KMS-11 (cell line): ENCODE measurements at regions not wholly inside any gene's neighbourhood (a gene's known extent, or its start where the extent isn't known, plus 50 kb on each side); places are given as distances from the start of the nearest gene placed in this dataset.

ENCODE experiments used
- H2AFZ ChIP-seq: fragments of 200-600 bp; sonication (generic); 2 replicates; pipeline ENCODE4 v1.6.1; 2016; ENCODE audit warnings: antibody characterized with exemption, mixed run types, low read depth
- H3K27ac ChIP-seq: fragments of 200-600 bp; sonication (generic); 2 replicates; pipeline ENCODE4 v1.6.1; 2016; ENCODE audit warnings: mild to moderate bottlenecking, mixed run types
- H3K27me3 ChIP-seq: fragments of 200-600 bp; sonication (generic); 2 replicates; pipeline ENCODE4 v1.6.1; 2017; ENCODE audit warnings: mild to moderate bottlenecking, low read depth, mixed run types, moderate library complexity; ENCODE audit not compliant: insufficient read depth
- H3K36me3 ChIP-seq: fragments of 200-600 bp; sonication (generic); 2 replicates; pipeline ENCODE4 v1.6.1; 2017; ENCODE audit warnings: mild to moderate bottlenecking, mixed run types; ENCODE audit not compliant: insufficient read depth
- H3K4me1 ChIP-seq: fragments of 200-600 bp; sonication (generic); 2 replicates; pipeline ENCODE4 v1.6.1; 2016; ENCODE audit warnings: mild to moderate bottlenecking, low read depth, mixed run types; ENCODE audit not compliant: poor library complexity, severe bottlenecking
- H3K4me2 ChIP-seq: fragments of 200-600 bp; sonication (generic); 2 replicates; pipeline ENCODE4 v1.7.0; 2016; ENCODE audit warnings: mild to moderate bottlenecking, mixed run types
- H3K4me3 ChIP-seq: fragments of 200-600 bp; sonication (generic); IDR thresholded peaks from 2 replicates; pipeline ENCODE4 v1.6.1; 2017; ENCODE audit warnings: low read depth, low read length, mixed read lengths; ENCODE audit not compliant: insufficient read depth
- H3K79me2 ChIP-seq: fragments of 200-600 bp; sonication (generic); 2 replicates; pipeline ENCODE4 v1.6.1; 2016; ENCODE audit warnings: low read depth, mixed run types; ENCODE audit not compliant: insufficient read depth
- H3K9ac ChIP-seq: fragments of 200-600 bp; sonication (generic); 2 replicates; pipeline ENCODE4 v1.6.1; 2016; ENCODE audit warnings: mild to moderate bottlenecking, mixed run types
- H4K20me1 ChIP-seq: fragments of 200-600 bp; sonication (generic); 2 replicates; pipeline ENCODE4 v1.6.1; 2016; ENCODE audit warnings: mild to moderate bottlenecking, mixed run types; ENCODE audit not compliant: insufficient read depth
- TF ChIP-seq, protein P1 (sequence below): fragments of 200-600 bp; sonication (generic); conservative IDR thresholded peaks from 2 replicates; pipeline ENCODE4 v1.6.1; 2017; ENCODE audit warnings: low read depth, mild to moderate bottlenecking, antibody characterized with exemption, low read length, moderate library complexity, mixed read lengths

DNA sequence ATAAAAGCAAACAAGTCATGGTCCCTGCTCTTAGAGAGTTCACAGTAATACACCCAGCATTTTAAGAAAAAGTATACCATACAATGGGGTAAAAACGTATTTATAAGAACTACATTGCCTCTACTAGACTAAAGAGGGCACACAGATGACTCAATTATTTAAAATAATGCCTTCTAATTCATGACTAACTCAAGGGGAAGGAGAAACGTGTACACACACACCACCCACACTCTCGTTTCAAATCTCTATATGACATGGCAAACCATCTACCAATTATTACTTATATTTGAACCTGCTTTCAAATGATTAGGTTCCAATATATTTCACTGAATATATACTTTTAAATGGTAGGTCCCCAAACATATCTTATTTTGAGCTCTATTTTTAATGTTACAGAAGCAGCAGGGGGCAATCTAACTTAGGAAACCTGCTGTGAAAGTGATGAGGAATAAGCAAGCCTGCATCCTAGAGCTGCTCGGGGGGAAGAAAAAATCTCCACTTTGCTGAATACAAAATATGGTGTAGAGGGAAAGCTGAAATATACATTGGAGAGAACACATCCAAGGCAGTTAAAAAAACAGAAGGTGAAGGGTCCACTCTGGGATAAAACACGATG is 232.4 kb upstream of the PSMD7 start:
- Histone ChIP-seq H3K9ac (no peak overlapping the region), H3K27ac (no peak overlapping the region), H4K20me1 (no peaks in the 10 kb centered on the region), H3K4me3 (no peak overlapping the region), H3K36me3 (no peaks in the 10 kb centered on the region), H2AFZ (no peak overlapping the region), H3K79me2 (no peaks in the 10 kb centered on the region), H3K4me2 (no peak overlapping the region), H3K27me3 (no peaks in the 10 kb centered on the region), H3K4me1 (no peaks in the 10 kb centered on the region)
- TF ChIP-seq, protein P1, sequence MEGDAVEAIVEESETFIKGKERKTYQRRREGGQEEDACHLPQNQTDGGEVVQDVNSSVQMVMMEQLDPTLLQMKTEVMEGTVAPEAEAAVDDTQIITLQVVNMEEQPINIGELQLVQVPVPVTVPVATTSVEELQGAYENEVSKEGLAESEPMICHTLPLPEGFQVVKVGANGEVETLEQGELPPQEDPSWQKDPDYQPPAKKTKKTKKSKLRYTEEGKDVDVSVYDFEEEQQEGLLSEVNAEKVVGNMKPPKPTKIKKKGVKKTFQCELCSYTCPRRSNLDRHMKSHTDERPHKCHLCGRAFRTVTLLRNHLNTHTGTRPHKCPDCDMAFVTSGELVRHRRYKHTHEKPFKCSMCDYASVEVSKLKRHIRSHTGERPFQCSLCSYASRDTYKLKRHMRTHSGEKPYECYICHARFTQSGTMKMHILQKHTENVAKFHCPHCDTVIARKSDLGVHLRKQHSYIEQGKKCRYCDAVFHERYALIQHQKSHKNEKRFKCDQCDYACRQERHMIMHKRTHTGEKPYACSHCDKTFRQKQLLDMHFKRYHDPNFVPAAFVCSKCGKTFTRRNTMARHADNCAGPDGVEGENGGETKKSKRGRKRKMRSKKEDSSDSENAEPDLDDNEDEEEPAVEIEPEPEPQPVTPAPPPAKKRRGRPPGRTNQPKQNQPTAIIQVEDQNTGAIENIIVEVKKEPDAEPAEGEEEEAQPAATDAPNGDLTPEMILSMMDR = no peak

DNA sequence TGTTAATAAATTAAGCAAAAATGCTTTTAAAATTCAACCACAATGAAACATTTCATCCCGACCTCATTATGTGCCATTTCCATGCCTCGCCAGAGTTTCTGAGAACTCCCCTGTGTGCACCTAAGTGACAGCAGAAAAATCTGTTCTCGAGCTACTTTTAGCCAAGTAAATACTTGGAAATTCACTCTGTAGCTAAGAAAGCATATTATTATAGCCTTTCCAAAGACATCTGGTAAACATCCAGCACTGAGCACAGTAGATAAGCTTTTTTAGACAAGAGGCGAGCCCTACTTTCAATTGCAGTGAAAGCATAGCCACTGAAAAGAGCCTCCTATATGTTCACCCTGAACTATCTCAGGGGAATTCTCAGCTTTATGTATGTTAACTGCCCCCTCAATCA is 242.8 kb upstream of the PSMD7 start:
- TF ChIP-seq, protein P1 = no peak
- no peaks in the 10 kb centered on the region for H4K20me1 ChIP-seq
- no peaks in the 10 kb centered on the region for H3K27me3 ChIP-seq
- H3K4me2 ChIP-seq = no peak overlapping the region
- H3K36me3 ChIP-seq = no peaks in the 10 kb centered on the region
- H3K9ac ChIP-seq = no peak overlapping the region
- H3K4me1 ChIP-seq = no peaks in the 10 kb centered on the region
- H2AFZ ChIP-seq = no peak overlapping the region
- no peaks in the 10 kb centered on the region for H3K79me2 ChIP-seq
- no peak overlapping the region for H3K27ac ChIP-seq
- H3K4me3 ChIP-seq = no peak overlapping the region

DNA sequence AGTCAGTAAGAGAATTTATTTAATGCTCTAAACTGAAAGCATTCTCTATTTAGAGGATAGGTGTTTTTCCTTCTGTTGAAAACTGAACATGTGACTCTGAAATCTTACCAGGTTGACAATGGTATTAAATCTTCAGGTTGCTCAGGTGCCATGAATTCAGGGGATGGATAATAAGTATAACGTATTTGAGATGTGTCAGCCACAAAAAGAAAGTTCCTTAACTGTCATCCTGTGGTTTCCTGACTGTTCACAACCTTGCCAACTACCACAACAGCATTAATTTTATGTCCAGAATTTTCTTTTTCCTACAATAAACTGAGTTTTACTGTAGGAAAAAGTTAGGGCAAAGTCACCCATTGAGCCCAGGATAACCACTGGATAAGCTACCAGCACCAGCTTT is 243.3 kb upstream of the PSMD7 start:
- Histone ChIP-seq H3K9ac (no peak overlapping the region), H2AFZ (no peak overlapping the region), H3K4me3 (no peak overlapping the region), H4K20me1 (no peaks in the 10 kb centered on the region), H3K27ac (no peak overlapping the region), H3K79me2 (no peaks in the 10 kb centered on the region), H3K4me1 (no peaks in the 10 kb centered on the region), H3K36me3 (no peaks in the 10 kb centered on the region), H3K27me3 (no peaks in the 10 kb centered on the region), H3K4me2 (no peak overlapping the region)
- TF ChIP-seq, protein P1 = no peak

DNA sequence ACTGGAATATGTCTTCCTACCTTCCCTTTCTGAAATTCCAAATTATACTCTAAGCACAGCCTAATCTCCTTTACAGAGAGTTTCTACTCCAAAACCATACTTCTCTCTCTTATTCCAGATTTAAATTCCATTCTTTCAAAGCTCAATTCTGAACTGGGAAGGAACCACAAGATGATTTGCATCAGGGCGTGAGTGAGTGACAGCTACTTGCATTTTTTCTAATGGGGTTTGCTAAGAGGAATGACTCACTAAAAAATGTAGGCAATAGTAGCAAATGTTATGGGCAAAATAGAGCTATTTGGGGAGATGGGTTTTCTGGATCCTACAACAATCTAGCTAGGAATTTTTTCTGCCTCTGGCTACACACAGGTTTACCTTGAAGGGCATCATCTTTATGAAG is 244.6 kb upstream of the PSMD7 start:
- TF ChIP-seq, protein P1 = no peak
- Histone ChIP-seq H3K9ac (no peak overlapping the region), H3K79me2 (no peaks in the 10 kb centered on the region), H4K20me1 (no peaks in the 10 kb centered on the region), H2AFZ (no peak overlapping the region), H3K4me2 (no peak overlapping the region), H3K27me3 (no peaks in the 10 kb centered on the region), H3K4me1 (no peaks in the 10 kb centered on the region), H3K27ac (no peak overlapping the region), H3K4me3 (no peak overlapping the region), H3K36me3 (no peaks in the 10 kb centered on the region)
